Lower leg skin (tissue), 3 donors: ENCODE measurements at regions not wholly inside any gene's neighbourhood (a gene's known extent, or its start where the extent isn't known, plus 50 kb on each side); places are given as distances from the start of the nearest gene placed in this dataset.

ENCODE experiments used
- CTCF ChIP-seq, 3 donors: fragments of 450-650 bp; IDR thresholded peaks; one replicate each; pipeline ENCODE4 v1.5.1; 2016; ENCODE audit warnings: antibody characterized with exemption in 3 of 3, mild to moderate bottlenecking in 3 of 3, moderate library complexity in 2 of 3
- POLR2A ChIP-seq, 2 donors: fragments of 450-650 bp; IDR thresholded peaks; one replicate each; pipeline ENCODE4 v1.6.1; 2016 to 2017; ENCODE audit warnings: antibody characterized with exemption in 2 of 2, mild to moderate bottlenecking in 1 of 2, moderate library complexity in 1 of 2

- TF ChIP-seq POLR2A (IDR thresholded peaks at IDR 0.05) (no peak), CTCF (IDR thresholded peaks at IDR 0.05) (no peak)
Observed at GRCh38 chrX:128780934-128781333, 728.7 kb upstream of the ACTRT1 start.
